Prostate gland (tissue), 2 donors: ENCODE measurements at regions not wholly inside any gene's neighbourhood (a gene's known extent, or its start where the extent isn't known, plus 50 kb on each side); places are given as distances from the start of the nearest gene placed in this dataset.

ENCODE experiments used
- CTCF ChIP-seq, 4 experiments: fragments of 200-600 bp in 2 of 4; fragments of 450-650 bp in 2 of 4; sonication (generic) in 2 of 4; IDR thresholded peaks; 1 replicate in 3 of 4; 2 replicates in 1 of 4; pipeline ENCODE4 v1.5.1; 2016 to 2019; ENCODE audit warnings: antibody characterized with exemption in 4 of 4, mild to moderate bottlenecking in 2 of 4, moderate library complexity in 2 of 4
- POLR2A ChIP-seq: fragments of 450-650 bp; IDR thresholded peaks from one replicate; pipeline ENCODE4 v1.6.1; 2016; ENCODE audit warnings: antibody characterized with exemption, mild to moderate bottlenecking
- POLR2AphosphoS5 ChIP-seq: sonication (generic); formaldehyde crosslinking; IDR thresholded peaks from one replicate; pipeline ENCODE4 v1.6.1; 2017; ENCODE audit warnings: antibody characterized with exemption

GRCh38 chr10:36989233-36989632 is 136.2 kb upstream of the ANKRD30A start:
- no peak for TF ChIP-seq CTCF (IDR thresholded peaks at IDR 0.05)
- TF ChIP-seq POLR2A, result no peak
- no peak for TF ChIP-seq POLR2AphosphoS5
